ENCODE measurements at regions not wholly inside any gene's neighbourhood (a gene's known extent, or its start where the extent isn't known, plus 50 kb on each side); places are given as distances from the start of the nearest gene placed in this dataset.

GRCh38 chr5:5575461-5575860 is 153.0 kb downstream of the ICE1 start:
- DNase-seq, result no peak

GRCh38 chr5:5573798-5574380 is 151.4 kb downstream of the ICE1 start:
- no peak for DNase-seq

GRCh38 chr5:5572976-5573797 is 150.7 kb downstream of the ICE1 start:
- DNase-seq, result no peak

- DNase-seq, result no peak
Measured at GRCh38 chr5:5572010-5572865, 149.8 kb downstream of the ICE1 start.

- DNase-seq, result no peak
Measured at GRCh38 chr5:5570646-5571045, 148.2 kb downstream of the ICE1 start.

GRCh38 chr5:5564898-5565297 is 142.4 kb downstream of the ICE1 start:
- DNase-seq, result no peak

GRCh38 chr5:5560016-5560415 is 137.5 kb downstream of the ICE1 start:
- DNase-seq, result no peak

GRCh38 chr5:5558638-5559527 is 136.4 kb downstream of the ICE1 start:
- no peak for DNase-seq

- DNase-seq, result no peak
Measured at GRCh38 chr5:5558102-5558501, 135.6 kb downstream of the ICE1 start.

GRCh38 chr5:5551499-5551898 is 129.0 kb downstream of the ICE1 start:
- no peak for DNase-seq

GRCh38 chr5:5546408-5546807 is 123.9 kb downstream of the ICE1 start:
- DNase-seq, result no peak

GRCh38 chr5:5544094-5544663 is 121.7 kb downstream of the ICE1 start:
- no peak for DNase-seq

- no peak for DNase-seq
Measured at GRCh38 chr5:5542654-5543053, 120.2 kb downstream of the ICE1 start.

GRCh38 chr5:5540065-5540464 is 117.6 kb downstream of the ICE1 start:
- DNase-seq, result no peak
